Endothelial cell of umbilical vein (primary cell): ENCODE measurements at regions not wholly inside any gene's neighbourhood (a gene's known extent, or its start where the extent isn't known, plus 50 kb on each side); places are given as distances from the start of the nearest gene placed in this dataset.

Source experiments
- BruUV-seq: library from RNA; stranded (reverse); fragments of 400-500 nt; replicated peaks from 2 replicates; lab custom pipeline; 2021; lab: Mats Ljungman, UMichigan
- CTCF ChIA-PET: fragments of 300-600, 350-600 bp; sonication (Branson Sonifier 250); formaldehyde crosslinking; loops from one replicate; lab custom pipeline; 2021; ENCODE audit warnings: antibody characterized with exemption, inconsistent platforms; lab: Charles Lee
- POLR2A ChIA-PET: fragments of 300-600, 350-600 bp; sonication (Branson Sonifier 250); formaldehyde crosslinking; loops from one replicate; lab custom pipeline; 2021; ENCODE audit warnings: antibody characterized with exemption, inconsistent platforms; lab: Charles Lee
- DNase-seq: peaks from one replicate; pipeline ENCODE4 v3.0.0-alpha.2; 2011; ENCODE audit warnings: low read depth, low spot score
- FAIRE-seq: peaks from 2 replicates; lab custom pipeline; 2011; peaks lifted over from hg19 to GRCh38; lab: Jason Lieb, UNC
- H2AFZ ChIP-seq: 2 replicates; pipeline ENCODE4 v1.6.0; 2012; ENCODE audit warnings: low read depth, low read length, control low read depth, inconsistent platforms
- H3K27ac ChIP-seq: 2 replicates; pipeline ENCODE4 v1.5.1; 2011; ENCODE audit warnings: low read depth, mild to moderate bottlenecking, control low read depth, low read length, moderate library complexity; ENCODE audit not compliant: insufficient read depth
- H3K27me3 ChIP-seq, 2 experiments: 2 replicates each; pipeline versions ENCODE4 v1.6.0 to v1.6.1; 2011; ENCODE audit warnings: low read length in 2 of 2, mixed read lengths in 1 of 2; ENCODE audit not compliant: control insufficient read depth in 2 of 2, insufficient read depth in 2 of 2
- H3K36me3 ChIP-seq, 2 experiments: 2 replicates in 1 of 2; 3 replicates in 1 of 2; pipeline ENCODE4 v1.5.1; 2011; ENCODE audit warnings: low read length in 2 of 2, mild to moderate bottlenecking in 1 of 2, moderate library complexity in 1 of 2; ENCODE audit not compliant: control insufficient read depth in 2 of 2, insufficient read depth in 2 of 2; ENCODE audit errors: extremely low read depth in 1 of 2
- H3K4me1 ChIP-seq: 3 replicates; pipeline ENCODE4 v1.5.1; 2011; ENCODE audit warnings: mild to moderate bottlenecking, low read length; ENCODE audit not compliant: control insufficient read depth, insufficient read depth; ENCODE audit errors: extremely low read depth
- H3K4me2 ChIP-seq: 2 replicates; pipeline ENCODE4 v1.6.1; 2011; ENCODE audit warnings: low read length, control low read depth, mixed read lengths; ENCODE audit not compliant: insufficient read depth
- H3K4me3 ChIP-seq, 3 experiments: fragments of 200-600 bp in 1 of 3; sonication (generic), shearing (Covaris generic) in 1 of 3; replicated peaks in 1 of 3; 2 replicates each; pipeline ENCODE4 v1.5.1; 2011 to 2016; ENCODE audit warnings: control low read depth in 3 of 3, low read length in 3 of 3, mild to moderate bottlenecking in 2 of 3, inconsistent platforms in 1 of 3, low read depth in 1 of 3, moderate library complexity in 1 of 3; ENCODE audit not compliant: insufficient read depth in 1 of 3
- H3K79me2 ChIP-seq: 2 replicates; pipeline ENCODE4 v1.6.0; 2012; ENCODE audit warnings: low read length, inconsistent platforms; ENCODE audit not compliant: control insufficient read depth, insufficient read depth
- H3K9ac ChIP-seq: replicated peaks from 2 replicates; pipeline ENCODE3; 2011; ENCODE audit warnings: low read length, control low read depth; ENCODE audit not compliant: insufficient read depth; ENCODE audit errors: extremely low read depth
- H3K9me1 ChIP-seq: replicated peaks from 3 replicates; pipeline ENCODE4 v1.6.0; 2011; ENCODE audit warnings: mild to moderate bottlenecking, low read length; ENCODE audit not compliant: control insufficient read depth, insufficient read depth; ENCODE audit errors: extremely low read depth
- H3K9me3 ChIP-seq: replicated peaks from 2 replicates; pipeline ENCODE4 v1.5.1; 2012; ENCODE audit warnings: low read length, inconsistent platforms; ENCODE audit not compliant: control insufficient read depth, insufficient read depth
- H4K20me1 ChIP-seq: replicated peaks from 2 replicates; pipeline ENCODE3; 2011; ENCODE audit warnings: mild to moderate bottlenecking, low read length; ENCODE audit not compliant: control insufficient read depth, insufficient read depth; ENCODE audit errors: extremely low read depth
- EZH2 ChIP-seq: IDR thresholded peaks from 2 replicates; pipeline ENCODE4 v1.6.1; 2012; ENCODE audit warnings: borderline replicate concordance, low read depth, mild to moderate bottlenecking, moderate library complexity, low read length, inconsistent platforms; ENCODE audit not compliant: severe bottlenecking
- FOS ChIP-seq: IDR thresholded peaks from 2 replicates; pipeline ENCODE4 v1.6.1; 2011; ENCODE audit warnings: mild to moderate bottlenecking, low read length, moderate library complexity, borderline replicate concordance; ENCODE audit not compliant: insufficient read depth
- GATA2 ChIP-seq: IDR thresholded peaks from 2 replicates; pipeline ENCODE4 v1.7.0; 2011; ENCODE audit warnings: low read depth, mild to moderate bottlenecking, moderate library complexity, mixed read lengths, low read length; ENCODE audit not compliant: insufficient read length, insufficient read depth
- JUN ChIP-seq: IDR thresholded peaks from 2 replicates; pipeline ENCODE4 v1.6.1; 2011; ENCODE audit warnings: borderline replicate concordance, low read depth; ENCODE audit not compliant: insufficient read length, insufficient read depth
- MAX ChIP-seq: IDR thresholded peaks from 2 replicates; pipeline ENCODE4 v1.6.1; 2011; ENCODE audit not compliant: insufficient read depth, insufficient read length
- MYC ChIP-seq: IDR thresholded peaks from one replicate; pipeline ENCODE4 v1.6.1; 2011; ENCODE audit warnings: mild to moderate bottlenecking, low read depth, low read length
- POLR2A ChIP-seq: IDR thresholded peaks from 2 replicates; pipeline ENCODE4 v1.6.1; 2012; ENCODE audit warnings: low read depth, mild to moderate bottlenecking, control low read depth, low read length
- POLR2AphosphoS5 ChIP-seq: IDR thresholded peaks from 2 replicates; pipeline ENCODE4 v1.6.1; 2012; ENCODE audit warnings: low read depth, mild to moderate bottlenecking, control low read depth, low read length, moderate library complexity; ENCODE audit not compliant: insufficient read depth
- dilution Hi-C: fragments of 300-500 bp; cut with MboI; formaldehyde crosslinking; loops from one replicate; pipeline ENCODE4 v1.15.0; 2019; ENCODE audit warnings: low sequenced_read_pairs; ENCODE audit not compliant: extremely low pct_ligation_motif_present
- intact Hi-C: fragments of 100-400 bp; cut with micrococcal nuclease; formaldehyde crosslinking; loops from one replicate; pipeline ENCODE4 v1.10.0; 2022
- TF ChIP-seq, protein P1 (sequence below), 2 donors: IDR thresholded peaks; 1 replicate in 1 of 2; 2 replicates in 1 of 2; pipeline ENCODE4 v1.5.1; 2011; ENCODE audit warnings: low read length in 2 of 2, mild to moderate bottlenecking in 2 of 2, moderate library complexity in 2 of 2, control low read depth in 1 of 2, inconsistent platforms in 1 of 2, low read depth in 1 of 2; ENCODE audit not compliant: insufficient read depth in 1 of 2; ENCODE audit errors: extremely low read depth in 1 of 2

DNA sequence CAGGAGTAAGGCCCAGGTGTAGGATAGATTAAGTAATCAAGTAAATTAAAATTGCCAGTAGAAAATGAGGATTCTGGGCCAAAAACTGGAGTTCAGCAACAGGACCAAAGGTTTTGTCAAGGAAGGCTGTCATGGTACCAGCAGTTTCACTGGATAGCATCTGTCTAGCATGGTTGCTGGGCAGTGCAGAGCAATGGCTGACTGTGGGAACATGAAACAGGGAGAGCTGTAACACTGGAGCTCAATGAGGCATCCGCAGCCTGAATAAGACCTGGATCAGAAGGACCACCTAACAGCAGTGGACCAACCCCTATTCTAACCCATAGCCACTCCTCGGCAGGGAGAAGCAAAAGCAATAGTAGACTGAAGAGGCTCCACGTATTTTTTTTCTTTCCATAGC lies 132.4 kb downstream of the ATOH1 start:
- Histone ChIP-seq H3K27me3 (no peaks in the 10 kb centered on the region), H3K9me1 (no peaks in the 10 kb centered on the region), H4K20me1 (no peaks in the 10 kb centered on the region), H3K4me1 (no peaks in the 10 kb centered on the region), H3K4me2 (no peak overlapping the region), H3K36me3 (no peaks in the 10 kb centered on the region), H2AFZ (no peak overlapping the region), H3K9ac (no peak overlapping the region), H3K79me2 (no peaks in the 10 kb centered on the region), H3K27ac (no peak overlapping the region), H3K4me3 (no peak overlapping the region), H3K9me3 (no peaks in the 10 kb centered on the region)
- intact Hi-C loops: no loop called here
- CTCF ChIA-PET: no interaction called here
- POLR2A ChIA-PET: no interaction called here
- no TSS peak for BruUV-seq
- TF ChIP-seq FOS (no peak), EZH2 (no peak), POLR2AphosphoS5 (no peak), POLR2A (no peak), JUN (no peak), MYC (no peak), GATA2 (no peak), MAX (no peak)
- TF ChIP-seq, protein P1, sequence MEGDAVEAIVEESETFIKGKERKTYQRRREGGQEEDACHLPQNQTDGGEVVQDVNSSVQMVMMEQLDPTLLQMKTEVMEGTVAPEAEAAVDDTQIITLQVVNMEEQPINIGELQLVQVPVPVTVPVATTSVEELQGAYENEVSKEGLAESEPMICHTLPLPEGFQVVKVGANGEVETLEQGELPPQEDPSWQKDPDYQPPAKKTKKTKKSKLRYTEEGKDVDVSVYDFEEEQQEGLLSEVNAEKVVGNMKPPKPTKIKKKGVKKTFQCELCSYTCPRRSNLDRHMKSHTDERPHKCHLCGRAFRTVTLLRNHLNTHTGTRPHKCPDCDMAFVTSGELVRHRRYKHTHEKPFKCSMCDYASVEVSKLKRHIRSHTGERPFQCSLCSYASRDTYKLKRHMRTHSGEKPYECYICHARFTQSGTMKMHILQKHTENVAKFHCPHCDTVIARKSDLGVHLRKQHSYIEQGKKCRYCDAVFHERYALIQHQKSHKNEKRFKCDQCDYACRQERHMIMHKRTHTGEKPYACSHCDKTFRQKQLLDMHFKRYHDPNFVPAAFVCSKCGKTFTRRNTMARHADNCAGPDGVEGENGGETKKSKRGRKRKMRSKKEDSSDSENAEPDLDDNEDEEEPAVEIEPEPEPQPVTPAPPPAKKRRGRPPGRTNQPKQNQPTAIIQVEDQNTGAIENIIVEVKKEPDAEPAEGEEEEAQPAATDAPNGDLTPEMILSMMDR (IDR thresholded peaks at IDR 0.05; ENCODE audit: extremely low read depth in 1 of 2, insufficient read depth in 1 of 2, low read depth in 1 of 2, low read length in 2 of 2): no peak
- DNase-seq (no peak), FAIRE-seq (no peak)
- dilution Hi-C loops: no loop called here
